ENCODE measurements at regions not wholly inside any gene's neighbourhood (a gene's known extent, or its start where the extent isn't known, plus 50 kb on each side); places are given as distances from the start of the nearest gene placed in this dataset.

DNA sequence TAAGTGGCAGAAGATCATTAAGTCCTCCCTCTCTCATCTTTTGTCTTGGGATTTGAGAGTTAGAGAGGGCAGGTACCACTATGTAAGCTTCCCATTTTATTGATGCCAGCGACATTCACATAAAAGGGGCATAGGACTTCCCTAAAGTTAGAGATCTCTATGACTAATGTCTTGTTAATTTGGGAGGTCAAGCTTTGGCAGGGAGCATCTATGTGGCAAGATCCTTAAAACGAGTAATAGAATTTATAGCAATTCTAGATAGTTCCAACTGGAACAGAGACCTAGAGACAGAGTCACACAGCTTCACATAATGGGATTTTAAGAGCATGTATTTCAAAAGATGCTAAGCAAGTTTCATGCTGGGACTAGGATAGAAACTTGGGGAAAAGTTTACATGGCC is 308.0 kb downstream of the MAP2K6 start:
- intact Hi-C loops (cut with micrococcal nuclease; ENCODE audit: unreplicated experiment), result no loop called here
- no peak for ATAC-seq

DNA sequence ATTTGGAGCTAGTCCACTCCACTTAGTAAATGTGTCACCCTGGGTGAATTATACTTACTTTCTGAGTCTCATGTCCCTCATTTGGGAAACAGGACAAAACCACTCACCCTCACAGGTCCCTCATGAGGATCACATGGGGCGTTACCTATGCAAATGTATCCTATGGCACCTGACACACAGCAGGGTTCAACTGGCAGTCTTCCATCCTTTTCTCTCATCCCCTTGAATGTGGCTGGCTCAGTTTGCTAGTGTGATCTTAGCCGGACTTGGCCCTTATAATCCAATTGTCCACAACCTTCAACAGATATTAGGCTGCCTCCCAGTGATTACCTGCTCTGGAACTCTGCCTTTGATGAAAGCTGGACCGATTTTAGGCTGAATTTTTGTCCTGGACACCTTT is 308.8 kb downstream of the MAP2K6 start:
- Histone ChIP-seq H2AFZ (ENCODE audit: low read length) (no peak overlapping the region), H3K27ac (ENCODE audit: extremely low read length, insufficient read depth, low read length) (no peak overlapping the region), H3K9me3 (ENCODE audit: low read length) (peaks cover 71% of the 10 kb centered on the region), H3K9ac (ENCODE audit: insufficient read depth, low read depth, low read length) (no peak overlapping the region), H3K27me3 (ENCODE audit: control insufficient read depth in 1 of 2, insufficient read depth in 2 of 2, low read length in 2 of 2) (no peaks in the 10 kb centered on the region), H3K4me2 (ENCODE audit: low read depth, low read length) (no peak overlapping the region), H3K4me1 (ENCODE audit: insufficient read depth, low read length) (no peaks in the 10 kb centered on the region), H4K20me1 (ENCODE audit: insufficient read depth, low read length) (no peaks in the 10 kb centered on the region), H3K79me2 (ENCODE audit: insufficient read depth, low read length) (no peaks in the 10 kb centered on the region), H3K4me3 (replicated peaks in 1 of 3; ENCODE audit: insufficient read depth in 1 of 3, low read depth in 2 of 3, low read length in 3 of 3) (no peak overlapping the region), H3K36me3 (replicated peaks in 1 of 2; ENCODE audit: control insufficient read depth in 1 of 2, insufficient read depth in 2 of 2, low read length in 2 of 2) (no peaks in the 10 kb centered on the region)
- CTCF ChIA-PET (ENCODE audit: low intra/inter-chr PET ratio, low total read pairs), result no interaction called here
- in situ Hi-C loops (cut with HindIII; ENCODE audit: extremely low pct_ligation_motif_present, low pct_unique_long_range_greater_than_20kb) (no loop called here), intact Hi-C loops (cut with micrococcal nuclease; ENCODE audit: unreplicated experiment) (no loop called here)
- no peak for TF ChIP-seq MXI1 (IDR thresholded peaks at IDR 0.05; ENCODE audit: borderline replicate concordance, low read depth, low read length)
- no peak for TF ChIP-seq ZNF598 (CRISPR knock-in tag; IDR thresholded peaks at IDR 0.05; ENCODE audit: borderline replicate concordance)
- TF ChIP-seq FOXM1 (CRISPR knock-in tag; IDR thresholded peaks at IDR 0.05), result no peak
- no peak for TF ChIP-seq KLF9 (CRISPR knock-in tag; IDR thresholded peaks at IDR 0.05; ENCODE audit: low read depth)
- no peak for TF ChIP-seq GLI4 (CRISPR knock-in tag; IDR thresholded peaks at IDR 0.05; ENCODE audit: borderline replicate concordance)
- TF ChIP-seq ZNF331 (CRISPR knock-in tag; IDR thresholded peaks at IDR 0.05), result no peak
- TF ChIP-seq, protein P1, sequence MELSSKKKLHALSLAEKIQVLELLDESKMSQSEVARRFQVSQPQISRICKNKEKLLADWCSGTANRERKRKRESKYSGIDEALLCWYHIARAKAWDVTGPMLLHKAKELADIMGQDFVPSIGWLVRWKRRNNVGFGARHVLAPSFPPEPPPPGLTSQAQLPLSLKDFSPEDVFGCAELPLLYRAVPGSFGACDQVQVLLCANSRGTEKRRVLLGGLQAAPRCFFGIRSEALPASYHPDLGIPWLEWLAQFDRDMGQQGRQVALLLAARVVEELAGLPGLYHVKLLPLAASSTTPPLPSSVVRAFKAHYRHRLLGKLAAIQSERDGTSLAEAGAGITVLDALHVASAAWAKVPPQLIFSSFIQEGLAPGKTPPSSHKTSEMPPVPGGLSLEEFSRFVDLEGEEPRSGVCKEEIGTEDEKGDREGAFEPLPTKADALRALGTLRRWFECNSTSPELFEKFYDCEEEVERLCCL (CRISPR knock-in tag; IDR thresholded peaks at IDR 0.05; ENCODE audit: borderline replicate concordance), result no peak
- DNase-seq (ENCODE audit: low spot score) (no peak), FAIRE-seq (no peak), ATAC-seq (no peak)
- POLR2A ChIA-PET, result no interaction called here
- BruUV-seq (replicated peaks), result no TSS peak
- WGBS (ENCODE audit: low lambda C conversion rate), result 0% methylated on average over 3 of the region's 3 CpGs

More for the DNA sequence above, 308.0 kb downstream of the MAP2K6 start:
- Histone ChIP-seq H2AFZ (ENCODE audit: low read length) (no peak overlapping the region), H3K36me3 (replicated peaks in 1 of 2; ENCODE audit: control insufficient read depth in 1 of 2, insufficient read depth in 2 of 2, low read length in 2 of 2) (no peaks in the 10 kb centered on the region), H3K4me2 (ENCODE audit: low read depth, low read length) (no peak overlapping the region), H3K9me3 (ENCODE audit: low read length) (peaks cover 73% of the 10 kb centered on the region), H3K79me2 (ENCODE audit: insufficient read depth, low read length) (no peaks in the 10 kb centered on the region), H3K4me3 (replicated peaks in 1 of 3; ENCODE audit: insufficient read depth in 1 of 3, low read depth in 2 of 3, low read length in 3 of 3) (no peak overlapping the region), H4K20me1 (ENCODE audit: insufficient read depth, low read length) (no peaks in the 10 kb centered on the region), H3K27ac (ENCODE audit: extremely low read length, insufficient read depth, low read length) (no peak overlapping the region), H3K9ac (ENCODE audit: insufficient read depth, low read depth, low read length) (no peak overlapping the region), H3K4me1 (ENCODE audit: insufficient read depth, low read length) (no peaks in the 10 kb centered on the region), H3K27me3 (ENCODE audit: control insufficient read depth in 1 of 2, insufficient read depth in 2 of 2, low read length in 2 of 2) (no peaks in the 10 kb centered on the region)
- in situ Hi-C loops (cut with HindIII; ENCODE audit: extremely low pct_ligation_motif_present, low pct_unique_long_range_greater_than_20kb), result no loop called here
- POLR2A ChIA-PET, result no interaction called here
- 2% methylated on average over 2 of the region's 2 CpGs for WGBS (ENCODE audit: low lambda C conversion rate)
- CTCF ChIA-PET (ENCODE audit: low intra/inter-chr PET ratio, low total read pairs), result no interaction called here
- BruUV-seq (replicated peaks), result no TSS peak
- TF ChIP-seq ZSCAN29 (CRISPR knock-in tag; conservative IDR thresholded peaks at IDR 0.05), result no peak
- TF ChIP-seq CBX1 (IDR thresholded peaks at IDR 0.05; ENCODE audit: low read depth), result no peak
- no peak for TF ChIP-seq TAF1 (CRISPR knock-in tag; IDR thresholded peaks at IDR 0.05)
- TF ChIP-seq ZNF556 (CRISPR knock-in tag; IDR thresholded peaks at IDR 0.05; ENCODE audit: borderline replicate concordance), result no peak
- no peak for TF ChIP-seq HNRNPUL1 (IDR thresholded peaks at IDR 0.05; ENCODE audit: low read depth, low read length)
- TF ChIP-seq ZNF510 (CRISPR knock-in tag; IDR thresholded peaks at IDR 0.05; ENCODE audit: low read depth), result no peak
- TF ChIP-seq CC2D1A (CRISPR knock-in tag; IDR thresholded peaks at IDR 0.05), result no peak
- TF ChIP-seq, protein P2, sequence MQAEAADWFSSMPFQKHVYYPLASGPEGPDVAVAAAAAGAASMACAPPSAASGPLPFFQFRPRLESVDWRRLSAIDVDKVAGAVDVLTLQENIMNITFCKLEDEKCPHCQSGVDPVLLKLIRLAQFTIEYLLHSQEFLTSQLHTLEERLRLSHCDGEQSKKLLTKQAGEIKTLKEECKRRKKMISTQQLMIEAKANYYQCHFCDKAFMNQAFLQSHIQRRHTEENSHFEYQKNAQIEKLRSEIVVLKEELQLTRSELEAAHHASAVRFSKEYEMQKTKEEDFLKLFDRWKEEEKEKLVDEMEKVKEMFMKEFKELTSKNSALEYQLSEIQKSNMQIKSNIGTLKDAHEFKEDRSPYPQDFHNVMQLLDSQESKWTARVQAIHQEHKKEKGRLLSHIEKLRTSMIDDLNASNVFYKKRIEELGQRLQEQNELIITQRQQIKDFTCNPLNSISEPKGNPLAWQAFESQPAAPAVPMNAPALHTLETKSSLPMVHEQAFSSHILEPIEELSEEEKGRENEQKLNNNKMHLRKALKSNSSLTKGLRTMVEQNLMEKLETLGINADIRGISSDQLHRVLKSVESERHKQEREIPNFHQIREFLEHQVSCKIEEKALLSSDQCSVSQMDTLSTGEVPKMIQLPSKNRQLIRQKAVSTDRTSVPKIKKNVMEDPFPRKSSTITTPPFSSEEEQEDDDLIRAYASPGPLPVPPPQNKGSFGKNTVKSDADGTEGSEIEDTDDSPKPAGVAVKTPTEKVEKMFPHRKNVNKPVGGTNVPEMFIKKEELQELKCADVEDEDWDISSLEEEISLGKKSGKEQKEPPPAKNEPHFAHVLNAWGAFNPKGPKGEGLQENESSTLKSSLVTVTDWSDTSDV (CRISPR knock-in tag; IDR thresholded peaks at IDR 0.05), result no peak
- TF ChIP-seq ZNF672 (CRISPR knock-in tag; IDR thresholded peaks at IDR 0.05), result no peak
- no peak for TF ChIP-seq ZNF773 (CRISPR knock-in tag; IDR thresholded peaks at IDR 0.05; ENCODE audit: borderline replicate concordance)
- TF ChIP-seq SKI (IDR thresholded peaks at IDR 0.05; ENCODE audit: partially characterized antibody), result no peak
- no peak for TF ChIP-seq MIXL1 (CRISPR knock-in tag; IDR thresholded peaks at IDR 0.05)
- FAIRE-seq, result no peak
- DNase-seq (ENCODE audit: low spot score), result no peak

Measured in HepG2 (cell line).